Daoy (cell line): ENCODE measurements at regions not wholly inside any gene's neighbourhood (a gene's known extent, or its start where the extent isn't known, plus 50 kb on each side); places are given as distances from the start of the nearest gene placed in this dataset.

Source experiments
- DNase-seq: peaks from one replicate; pipeline ENCODE4 v3.0.0-alpha.2; 2015; ENCODE audit warnings: low read depth

DNA sequence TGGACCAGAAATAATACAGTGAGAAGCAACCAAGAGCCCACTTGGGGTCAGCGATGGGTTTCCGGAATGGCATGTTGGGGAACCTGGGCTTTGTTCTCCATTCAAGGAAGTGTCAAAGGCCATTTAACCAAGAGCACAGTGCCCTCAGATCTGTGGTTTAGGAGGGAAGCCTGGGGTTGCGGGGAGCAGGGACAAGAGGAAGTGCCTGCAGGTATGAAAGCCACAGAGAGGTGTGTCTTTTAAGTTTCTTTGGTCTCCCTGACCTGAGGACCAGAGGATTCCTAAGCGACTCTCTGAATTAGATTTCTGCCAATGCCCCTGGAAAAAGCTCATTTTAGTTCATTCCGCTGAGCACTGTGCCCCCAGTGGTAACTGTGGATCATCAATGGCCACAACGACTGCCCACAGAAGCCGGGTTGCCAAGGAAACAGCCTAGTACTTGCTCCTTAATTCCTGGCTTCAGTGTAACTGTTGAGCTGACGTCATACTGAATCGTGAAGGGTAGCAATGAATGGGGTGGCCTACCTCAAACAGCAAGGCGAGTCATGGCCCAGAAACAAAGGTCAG lies 107.3 kb upstream of the SPIN1 start:
- peak; percentile 45 for DNase-seq

DNA sequence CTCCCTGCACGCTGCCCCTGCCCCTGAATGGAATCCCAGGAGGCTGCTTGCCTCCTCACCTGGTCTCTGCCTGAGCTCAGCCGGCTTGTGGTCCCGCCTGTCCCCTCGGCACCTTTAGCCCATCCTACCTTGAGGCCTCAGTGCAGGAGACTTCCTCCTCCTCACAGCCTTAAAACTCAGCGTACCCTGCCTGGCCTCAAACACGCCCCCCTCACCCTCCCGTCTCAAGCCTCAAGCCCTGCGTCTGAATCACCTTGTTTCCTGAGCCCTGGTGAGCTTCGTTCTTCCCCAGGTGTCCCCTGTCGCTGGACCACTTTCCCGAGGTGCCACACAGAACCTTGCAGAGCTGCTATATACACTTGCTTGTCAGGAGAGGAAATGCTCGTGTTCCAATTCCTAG lies 110.2 kb upstream of the SPIN1 start:
- DNase-seq, result no peak

- DNase-seq, result no peak
These were observed 114.2 kb upstream of the SPIN1 start for GRCh38 chr9:88274078-88274477.

DNA sequence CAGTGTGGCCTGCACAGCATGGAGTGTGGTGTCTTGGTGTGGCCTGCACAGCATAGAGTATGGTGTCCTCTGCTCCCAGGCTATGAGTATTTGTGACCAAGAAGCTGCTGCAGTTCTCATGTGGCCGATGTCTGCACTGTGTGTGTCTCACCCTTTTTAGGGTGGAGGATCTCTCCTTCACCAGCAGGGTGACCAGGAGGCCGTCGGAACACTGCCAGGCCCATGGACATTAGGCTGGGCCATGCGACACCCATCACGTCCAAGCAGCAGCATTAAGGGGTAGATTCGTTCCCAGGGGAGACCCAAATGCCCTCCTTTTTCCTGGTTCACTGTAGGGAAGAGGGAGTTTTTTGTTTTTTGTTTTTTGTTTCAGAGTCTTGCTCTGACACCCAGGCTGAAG lies 115.3 kb upstream of the SPIN1 start:
- no peak for DNase-seq

GRCh38 chr9:88270413-88270812 lies 117.8 kb upstream of the SPIN1 start:
- no peak for DNase-seq

- DNase-seq, result no peak
These were observed 119.4 kb upstream of the SPIN1 start for GRCh38 chr9:88268886-88269285.

DNA sequence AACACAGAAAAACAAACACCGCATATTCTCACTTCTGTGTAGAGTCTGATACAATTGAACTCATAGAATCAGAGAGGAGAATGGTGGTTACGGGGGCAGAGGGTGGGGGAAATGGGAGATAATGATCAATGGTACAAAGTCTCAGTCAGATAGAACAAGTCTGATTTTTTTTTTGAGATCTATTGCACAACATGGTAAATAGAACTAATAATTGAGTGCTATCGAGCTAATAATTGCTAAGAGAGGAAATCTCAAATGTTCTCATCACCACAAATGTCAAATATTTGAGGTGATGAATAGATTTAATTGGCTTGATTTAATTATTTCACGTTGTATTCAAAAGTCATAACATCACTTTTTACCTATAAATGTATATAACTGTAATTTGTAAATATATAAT lies 121.0 kb upstream of the SPIN1 start:
- DNase-seq, result no peak

- DNase-seq, result no peak
These were observed 121.8 kb upstream of the SPIN1 start for GRCh38 chr9:88266416-88266815.

- no peak for DNase-seq
These were observed 120.7 kb upstream of the SPATA31C2 start for GRCh38 chr9:88259001-88259400.

- DNase-seq, result peak; percentile 33
These were observed 120.3 kb upstream of the SPATA31C2 start for GRCh38 chr9:88258601-88259000.

DNA sequence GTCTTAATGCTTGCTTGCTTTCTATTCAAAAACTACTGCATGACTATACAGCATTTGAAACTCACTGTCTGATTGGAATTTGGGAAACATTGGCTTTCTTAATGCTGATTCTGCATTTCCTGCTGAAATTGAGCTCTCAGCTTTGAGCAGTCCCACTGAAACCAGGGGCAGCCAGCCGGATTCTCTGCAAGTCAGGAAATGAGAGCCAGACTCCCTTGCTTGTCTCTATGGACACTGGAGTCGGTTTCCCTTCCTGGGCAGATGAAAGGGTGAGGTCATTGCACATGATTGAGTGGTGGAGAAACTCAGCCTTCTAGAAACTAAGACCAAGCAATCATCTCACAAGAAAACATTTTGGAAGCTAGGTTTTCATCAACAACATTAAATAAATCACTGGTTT lies 119.7 kb upstream of the SPATA31C2 start:
- DNase-seq, result peak; percentile 74

- DNase-seq, result no peak
These were observed 117.9 kb upstream of the SPATA31C2 start for GRCh38 chr9:88256216-88256615.

- DNase-seq, result peak; percentile 27
These were observed 117.5 kb upstream of the SPATA31C2 start for GRCh38 chr9:88255806-88256205.

GRCh38 chr9:88251903-88252302 lies 113.6 kb upstream of the SPATA31C2 start:
- no peak for DNase-seq

DNA sequence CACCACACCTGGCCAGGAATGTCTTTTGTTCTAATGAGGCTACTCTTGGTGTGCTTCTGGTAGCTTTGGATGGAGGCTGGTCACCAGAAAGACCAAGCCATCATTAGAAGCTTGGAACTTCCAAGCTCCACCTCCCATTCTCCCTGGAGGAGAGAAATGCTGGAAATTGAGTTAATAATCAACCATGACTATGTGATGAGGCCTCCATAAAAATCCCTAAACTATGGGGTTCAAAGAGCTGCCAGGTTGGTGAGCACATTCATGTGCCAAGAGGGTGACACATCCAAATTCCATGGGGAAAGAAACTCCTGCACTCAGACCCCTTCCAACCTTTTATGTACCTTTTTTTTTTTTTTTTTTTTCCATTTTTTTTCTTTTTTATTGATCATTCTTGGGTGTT lies 105.5 kb upstream of the SPATA31C2 start:
- no peak for DNase-seq

GRCh38 chr9:88242879-88243278 lies 104.6 kb upstream of the SPATA31C2 start:
- DNase-seq, result no peak

DNA sequence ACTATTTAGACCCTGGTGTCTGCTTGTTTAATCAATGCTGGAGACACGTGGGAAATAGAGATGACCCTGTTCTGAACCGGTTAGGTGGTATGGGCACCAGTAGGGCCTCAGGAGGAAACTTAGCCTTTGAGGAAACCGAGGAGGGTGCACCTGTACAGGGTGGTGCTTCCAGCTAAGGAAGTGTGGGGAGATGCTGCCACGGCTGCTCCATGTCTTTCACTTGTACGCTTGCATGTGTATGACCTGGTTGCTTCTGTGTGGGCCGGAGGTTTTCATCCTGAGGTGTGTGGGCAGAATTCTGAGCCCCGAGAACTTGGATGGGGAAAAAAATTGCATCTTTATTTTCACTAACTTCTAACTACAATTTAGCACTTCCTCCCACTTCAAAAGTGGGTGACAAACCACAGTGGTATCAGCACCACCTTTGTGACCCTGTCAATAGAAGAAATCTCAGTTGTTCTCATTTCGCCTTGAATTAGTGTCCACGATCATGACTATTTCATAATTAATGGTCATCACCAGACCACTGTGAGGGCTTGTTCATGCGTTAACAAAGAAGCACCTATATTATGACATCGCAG lies 99.8 kb upstream of the SPATA31C2 start:
- no peak for DNase-seq

GRCh38 chr9:88237479-88237961 lies 99.2 kb upstream of the SPATA31C2 start:
- no peak for DNase-seq

DNA sequence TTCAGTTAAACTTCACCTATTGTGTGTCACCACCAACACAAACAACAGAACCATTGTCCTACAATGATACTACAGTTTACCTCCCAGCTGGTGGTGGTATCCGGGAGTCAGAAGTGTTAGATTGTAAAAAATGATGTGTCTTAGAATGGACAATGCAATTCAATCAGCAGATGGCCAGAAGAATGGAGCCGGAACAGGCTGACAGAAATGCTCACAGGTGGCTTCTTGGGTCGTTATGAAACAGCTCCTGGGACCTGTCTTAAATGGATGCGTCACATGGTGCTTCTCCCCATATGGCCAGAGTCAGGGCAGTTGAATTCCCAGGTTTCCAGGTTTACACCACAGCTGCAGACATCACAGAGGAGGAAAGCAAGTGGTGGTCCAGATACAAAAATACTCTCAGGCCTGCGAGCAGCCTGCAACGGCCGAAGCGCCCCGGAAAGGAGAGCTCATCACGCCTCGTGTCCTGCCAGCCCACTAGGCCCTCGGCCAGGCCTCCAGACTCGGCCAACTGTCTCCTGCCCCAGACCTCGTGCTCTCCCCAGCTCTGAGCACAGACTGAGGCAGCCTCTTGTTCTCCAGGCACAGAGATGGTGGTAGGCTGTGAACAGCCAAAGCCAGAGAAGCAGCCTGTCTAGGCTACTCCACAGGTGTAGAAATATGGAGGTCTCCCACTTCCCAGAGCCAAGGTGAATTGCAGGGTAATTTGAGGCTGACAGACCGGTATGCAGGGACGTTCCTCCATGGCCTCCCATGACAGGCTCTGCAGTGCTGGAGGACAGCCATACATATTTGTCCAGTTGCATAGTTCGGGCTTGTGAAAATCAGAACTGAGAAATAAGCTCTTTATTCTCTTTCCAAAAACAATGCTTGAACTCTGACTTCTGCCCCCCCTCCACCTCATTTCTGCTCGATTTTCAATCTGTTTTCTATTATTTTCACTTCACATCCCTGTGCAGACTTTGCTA lies 98.5 kb upstream of the SPATA31C2 start:
- no peak for DNase-seq

DNA sequence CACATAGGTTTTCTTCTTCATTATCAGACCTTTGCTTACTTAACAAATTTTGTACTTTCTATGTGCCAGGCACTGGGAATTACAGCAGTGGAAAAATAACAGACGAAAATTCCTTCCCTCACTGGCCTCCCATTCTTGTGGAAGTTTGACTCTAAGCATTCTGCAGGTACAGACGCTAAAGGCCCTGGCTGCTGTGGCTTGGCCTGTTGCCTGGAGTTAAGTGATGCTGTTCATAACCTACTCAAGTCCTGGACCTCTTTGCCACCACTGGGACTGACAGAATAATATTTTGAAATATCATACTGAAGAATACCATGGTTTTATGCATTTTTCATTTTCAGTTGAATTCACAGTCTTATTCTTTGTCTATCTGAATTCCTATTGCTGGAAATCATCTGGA lies 97.3 kb upstream of the SPATA31C2 start:
- DNase-seq, result no peak

GRCh38 chr9:88234114-88234513 lies 95.8 kb upstream of the SPATA31C2 start:
- DNase-seq, result no peak

DNA sequence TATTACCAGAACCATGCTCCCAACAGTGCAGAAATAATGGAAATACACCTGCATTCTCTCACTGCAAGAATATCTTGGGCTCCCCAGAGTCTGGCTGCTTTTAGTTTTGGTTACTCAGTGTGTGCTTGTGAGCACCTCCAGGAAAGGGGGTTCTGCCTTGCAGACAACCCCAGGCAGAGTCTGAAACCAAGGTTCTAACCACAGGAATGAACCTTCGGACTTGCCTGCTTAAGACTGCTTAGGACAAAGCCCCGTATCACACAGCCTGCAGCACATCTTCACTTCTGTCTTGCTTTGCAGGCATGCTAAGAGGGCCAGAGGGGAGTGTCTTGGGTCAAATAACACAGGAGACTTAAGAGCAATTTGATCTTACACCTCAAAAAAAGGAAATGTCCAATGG lies 94.8 kb upstream of the SPATA31C2 start:
- DNase-seq, result no peak

DNA sequence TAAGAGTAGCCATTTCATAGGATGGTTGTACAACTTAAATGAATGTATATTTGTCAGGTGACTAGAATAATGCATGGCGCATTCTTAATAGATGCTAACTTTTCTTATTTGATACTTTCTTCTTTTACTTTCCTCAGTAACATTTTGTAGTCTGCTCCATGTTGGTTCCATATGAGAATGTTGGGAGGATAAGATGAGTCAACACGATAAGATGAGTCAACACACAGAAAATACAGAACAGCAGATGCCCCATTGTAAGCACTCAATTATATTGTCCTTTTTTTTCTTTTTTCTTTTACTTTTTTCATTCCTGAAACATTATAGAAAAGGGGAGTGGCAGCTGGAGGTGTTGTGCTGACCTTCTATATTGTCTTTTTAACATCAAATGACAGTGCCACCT lies 92.3 kb upstream of the SPATA31C2 start:
- DNase-seq, result no peak
